HG02938 (cell line): ENCODE measurements at regions not wholly inside any gene's neighbourhood (a gene's known extent, or its start where the extent isn't known, plus 50 kb on each side); places are given as distances from the start of the nearest gene placed in this dataset.

Source experiments
- ATAC-seq: cut with Tn5 transposase; IDR thresholded peaks from one replicate; pipeline ENCODE4 v1.9.1; 2021; ENCODE audit warnings: mild to moderate bottlenecking, moderate library complexity; ENCODE audit not compliant: unreplicated experiment

DNA sequence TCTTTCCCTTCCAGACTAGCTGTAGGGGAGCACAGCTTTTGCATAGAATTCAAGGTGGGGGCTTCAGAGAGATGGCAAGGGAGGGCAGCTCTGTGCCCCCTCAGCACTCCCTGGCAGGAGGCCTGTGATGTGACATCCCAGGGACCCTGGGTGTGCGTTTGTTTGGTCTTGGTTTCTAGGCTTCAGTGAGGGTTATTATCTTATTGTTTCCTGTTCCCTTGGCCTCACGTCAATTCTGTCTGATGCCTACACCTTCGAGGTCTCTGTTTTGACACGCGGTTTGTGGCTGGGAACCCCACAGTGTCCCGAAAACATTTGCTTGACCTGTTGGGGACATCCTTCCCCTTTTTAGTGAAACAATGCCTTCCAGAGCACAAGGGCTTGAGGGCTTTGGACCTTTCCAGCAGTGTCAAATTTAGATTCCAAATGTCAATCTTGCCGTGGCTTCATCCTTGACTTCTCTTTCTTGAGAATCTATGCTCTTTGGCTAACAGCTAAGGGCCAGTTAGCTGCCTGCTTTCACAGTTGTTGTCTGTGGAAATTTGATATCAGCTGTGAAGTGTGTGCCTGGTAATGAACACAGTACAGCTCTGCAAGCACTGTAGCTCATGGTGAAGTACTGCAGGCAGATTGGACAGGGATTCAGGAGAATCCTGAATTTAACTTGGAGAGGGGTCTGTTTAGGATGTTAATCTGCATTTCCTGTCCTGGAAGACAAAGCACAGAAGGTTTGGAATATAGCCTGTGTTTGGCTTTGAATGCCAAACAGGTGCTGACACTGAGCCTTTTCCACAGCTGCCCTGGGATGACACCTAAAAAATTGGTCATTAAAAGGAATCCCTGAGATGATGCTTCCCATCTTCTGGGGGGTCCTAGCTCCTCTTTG, 108.2 kb upstream of the CXCR4 start:
- ATAC-seq: peak; percentile 71

GRCh38 chr2:136223274-136223673, 105.3 kb upstream of the CXCR4 start:
- ATAC-seq: no peak

DNA sequence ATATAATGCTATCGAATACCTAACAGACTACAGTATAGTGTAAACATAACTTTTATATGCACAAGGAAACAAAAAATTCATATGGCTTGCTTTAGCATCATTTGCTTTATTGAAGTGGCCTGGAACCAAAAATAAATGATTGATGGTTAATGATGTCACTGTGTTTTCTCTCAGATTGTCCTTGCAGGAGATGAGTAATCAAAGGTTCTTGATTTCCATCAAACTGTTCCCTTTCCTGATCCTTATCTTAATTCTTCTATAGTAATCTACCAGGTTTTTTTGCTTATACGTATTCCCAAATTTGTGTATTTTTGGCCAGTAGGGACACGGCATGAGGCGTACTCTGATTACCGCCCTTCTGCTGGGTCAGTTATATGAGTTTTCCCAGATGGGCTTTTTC, 104.9 kb upstream of the CXCR4 start:
- no peak for ATAC-seq

DNA sequence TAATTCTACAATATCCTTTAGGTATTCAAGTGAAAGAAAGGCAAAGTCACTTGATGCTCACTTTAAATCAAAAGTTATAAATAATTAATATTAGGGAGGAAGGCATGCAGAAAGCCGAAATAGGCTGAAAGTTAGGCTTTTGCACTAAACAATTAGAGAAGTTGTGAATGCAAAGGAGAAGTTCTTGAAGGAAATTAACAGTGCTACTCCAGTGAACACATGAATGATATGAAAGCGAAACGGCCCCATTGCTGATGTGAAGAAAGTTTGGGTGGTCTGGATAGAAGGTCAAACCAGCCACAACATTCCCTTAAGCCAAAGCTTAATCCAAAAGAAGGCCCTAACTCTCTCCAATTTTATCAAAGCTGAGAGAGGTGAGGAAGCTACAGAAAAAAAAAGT, 103.1 kb upstream of the CXCR4 start:
- ATAC-seq: no peak

DNA sequence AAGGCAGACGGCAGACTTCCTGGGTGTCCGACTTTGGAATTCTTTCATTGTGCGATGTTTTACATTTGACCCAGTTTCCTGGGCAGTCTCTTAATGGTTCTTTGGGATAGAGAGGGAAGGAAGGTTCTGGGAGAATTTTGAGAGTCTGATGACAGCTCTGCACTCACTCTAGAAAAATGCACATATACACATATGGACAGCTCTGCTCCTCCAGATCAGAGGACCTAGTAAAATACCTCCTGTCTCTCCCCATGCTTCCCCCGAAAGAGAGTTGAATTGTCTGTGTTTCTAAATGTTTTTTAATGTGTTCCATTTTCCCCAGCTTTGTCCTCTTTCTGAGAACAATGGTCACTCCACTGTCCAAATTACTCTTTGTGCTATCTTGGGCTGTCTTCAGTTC, 102.0 kb upstream of the CXCR4 start:
- no peak for ATAC-seq

DNA sequence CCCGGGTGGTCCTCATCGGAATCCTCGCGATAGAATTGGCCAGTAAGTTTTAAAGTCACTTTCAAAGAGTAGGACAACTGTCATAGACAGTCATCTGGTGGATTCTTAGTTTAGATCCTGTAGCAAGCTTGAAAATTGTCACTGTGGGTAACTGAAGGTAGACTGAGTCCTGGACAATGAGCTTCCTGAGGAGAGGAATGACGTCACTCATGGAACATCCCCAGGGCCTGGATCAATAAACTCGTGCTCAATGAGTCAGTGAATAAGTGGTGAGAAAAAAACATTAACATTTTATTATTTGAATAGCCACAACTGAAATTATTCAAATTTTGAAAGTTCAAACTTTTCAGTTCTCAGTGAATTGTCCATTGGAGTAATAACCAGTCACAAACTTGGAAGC, 101.4 kb upstream of the CXCR4 start:
- ATAC-seq: no peak

GRCh38 chr2:136217996-136218395, 100.0 kb upstream of the CXCR4 start:
- peak; percentile 68 for ATAC-seq

- no peak for ATAC-seq
Measured at GRCh38 chr2:136215908-136216472, 98.0 kb upstream of the CXCR4 start.

GRCh38 chr2:136215449-136215848, 97.5 kb upstream of the CXCR4 start:
- no peak for ATAC-seq

- ATAC-seq: peak; percentile 29
Measured at GRCh38 chr2:136214307-136215200, 96.6 kb upstream of the CXCR4 start.

DNA sequence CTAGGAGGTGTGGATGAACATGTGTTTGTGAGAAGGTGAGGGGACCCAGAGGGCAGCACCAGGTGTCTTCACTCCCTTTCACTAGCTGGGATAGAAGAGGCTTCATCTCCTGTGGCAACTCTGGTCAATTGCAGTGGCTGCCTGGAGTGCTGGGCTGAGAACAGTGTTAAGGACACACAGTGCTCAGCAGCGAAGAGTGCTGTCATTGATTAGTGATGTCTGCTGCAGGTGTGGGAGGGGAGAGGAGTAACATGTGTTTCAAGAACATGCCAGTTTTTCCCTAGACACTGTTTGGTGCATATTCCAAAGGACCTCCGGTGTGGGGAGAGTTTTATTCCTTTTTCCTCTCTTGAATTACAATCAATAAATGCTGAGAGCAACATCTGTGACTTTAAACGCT, 95.9 kb upstream of the CXCR4 start:
- ATAC-seq: no peak

- peak; percentile 85 for ATAC-seq
Measured at GRCh38 chr2:136212426-136213378, 94.8 kb upstream of the CXCR4 start.

DNA sequence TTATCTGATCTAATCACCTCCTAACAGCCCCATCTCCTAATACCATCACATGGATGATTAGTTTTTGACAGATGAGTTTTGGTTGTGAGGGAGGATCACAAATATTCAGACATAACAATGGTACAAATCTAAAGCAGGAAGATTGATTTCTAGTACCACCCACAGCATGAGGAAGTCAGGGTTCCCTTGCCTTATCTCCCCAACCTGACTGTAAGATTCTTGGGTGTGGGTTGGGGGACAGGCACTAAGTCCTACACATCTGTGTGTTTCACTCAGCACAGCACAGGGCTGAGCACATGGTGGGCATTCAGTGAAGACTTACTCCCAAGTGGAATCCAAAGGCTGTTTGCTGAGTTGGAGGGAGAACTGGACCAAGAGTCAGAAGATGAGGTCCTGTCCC, 93.8 kb upstream of the CXCR4 start:
- no peak for ATAC-seq

GRCh38 chr2:136210822-136211221, 92.9 kb upstream of the CXCR4 start:
- ATAC-seq: no peak

- no peak for ATAC-seq
Measured at GRCh38 chr2:136210455-136210805, 92.5 kb upstream of the CXCR4 start.

- ATAC-seq: no peak
Measured at GRCh38 chr2:136209561-136210454, 91.9 kb upstream of the CXCR4 start.

DNA sequence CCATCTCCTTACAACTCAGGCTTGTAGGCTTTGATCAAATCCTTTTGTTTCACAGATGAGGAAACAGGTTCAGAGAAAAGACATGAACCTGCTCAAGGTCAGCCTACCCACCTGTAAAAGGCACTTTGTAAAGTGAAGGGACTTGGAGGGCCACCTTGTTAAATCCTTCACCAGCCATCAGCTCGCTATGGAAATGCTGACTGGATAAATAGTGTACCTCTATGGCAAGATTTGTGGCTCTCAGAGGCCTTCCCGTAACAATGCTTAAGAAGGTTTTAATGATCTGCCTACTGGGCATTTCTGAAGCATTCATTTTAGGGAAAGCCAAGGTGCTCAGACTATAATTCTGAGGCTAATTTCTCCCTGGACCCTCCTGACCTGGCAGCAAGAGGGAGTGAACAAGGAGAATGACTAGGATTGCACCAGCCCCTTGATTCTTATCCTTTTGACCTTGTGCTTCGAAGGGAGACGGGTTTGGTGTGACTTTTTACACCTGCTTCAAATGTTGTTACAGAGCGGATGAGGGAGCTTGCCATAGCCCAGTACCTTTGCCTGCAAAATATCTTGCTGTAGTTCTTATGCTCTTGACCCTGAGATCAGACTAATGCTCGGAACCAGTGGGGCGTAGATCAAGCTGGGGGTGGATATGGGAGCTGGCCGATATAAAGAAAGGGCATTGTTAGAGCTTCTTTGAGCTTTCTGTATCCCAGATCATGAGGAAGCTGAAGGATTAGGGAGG, 90.9 kb upstream of the CXCR4 start:
- no peak for ATAC-seq

- ATAC-seq: no peak
Measured at GRCh38 chr2:136207665-136208064, 89.7 kb upstream of the CXCR4 start.
